ENCODE measurements at regions not wholly inside any gene's neighbourhood (a gene's known extent, or its start where the extent isn't known, plus 50 kb on each side); places are given as distances from the start of the nearest gene placed in this dataset.

DNA sequence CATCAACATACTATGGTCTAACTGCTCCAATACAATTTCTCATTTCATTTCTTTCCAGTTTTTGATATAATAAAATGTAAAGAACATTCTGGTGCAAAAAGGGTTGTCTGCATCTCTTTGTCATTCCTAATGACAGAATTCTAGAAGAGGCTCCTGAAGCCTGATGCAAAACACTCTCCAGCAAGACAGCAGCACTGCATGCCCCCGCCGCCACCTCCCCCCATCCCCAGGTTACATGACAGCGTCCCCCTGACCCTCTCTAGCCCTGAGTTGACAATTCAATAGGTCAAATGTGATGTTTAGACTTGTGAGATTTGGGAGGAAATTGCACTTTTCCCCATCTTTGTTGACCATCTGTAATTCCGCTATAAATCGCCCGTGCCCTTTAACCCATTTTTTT lies 64.6 kb upstream of the C1orf21 start:
- no peak for TF ChIP-seq POLR2A (IDR thresholded peaks at IDR 0.05)
- TF ChIP-seq, protein P1, sequence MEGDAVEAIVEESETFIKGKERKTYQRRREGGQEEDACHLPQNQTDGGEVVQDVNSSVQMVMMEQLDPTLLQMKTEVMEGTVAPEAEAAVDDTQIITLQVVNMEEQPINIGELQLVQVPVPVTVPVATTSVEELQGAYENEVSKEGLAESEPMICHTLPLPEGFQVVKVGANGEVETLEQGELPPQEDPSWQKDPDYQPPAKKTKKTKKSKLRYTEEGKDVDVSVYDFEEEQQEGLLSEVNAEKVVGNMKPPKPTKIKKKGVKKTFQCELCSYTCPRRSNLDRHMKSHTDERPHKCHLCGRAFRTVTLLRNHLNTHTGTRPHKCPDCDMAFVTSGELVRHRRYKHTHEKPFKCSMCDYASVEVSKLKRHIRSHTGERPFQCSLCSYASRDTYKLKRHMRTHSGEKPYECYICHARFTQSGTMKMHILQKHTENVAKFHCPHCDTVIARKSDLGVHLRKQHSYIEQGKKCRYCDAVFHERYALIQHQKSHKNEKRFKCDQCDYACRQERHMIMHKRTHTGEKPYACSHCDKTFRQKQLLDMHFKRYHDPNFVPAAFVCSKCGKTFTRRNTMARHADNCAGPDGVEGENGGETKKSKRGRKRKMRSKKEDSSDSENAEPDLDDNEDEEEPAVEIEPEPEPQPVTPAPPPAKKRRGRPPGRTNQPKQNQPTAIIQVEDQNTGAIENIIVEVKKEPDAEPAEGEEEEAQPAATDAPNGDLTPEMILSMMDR (IDR thresholded peaks at IDR 0.05) = no peak
- 92 to 93% methylated on average over 6 of the region's 6 CpGs for WGBS, 2 donors
- no peak for DNase-seq (ENCODE audit: low spot score in 2 of 2)

DNA sequence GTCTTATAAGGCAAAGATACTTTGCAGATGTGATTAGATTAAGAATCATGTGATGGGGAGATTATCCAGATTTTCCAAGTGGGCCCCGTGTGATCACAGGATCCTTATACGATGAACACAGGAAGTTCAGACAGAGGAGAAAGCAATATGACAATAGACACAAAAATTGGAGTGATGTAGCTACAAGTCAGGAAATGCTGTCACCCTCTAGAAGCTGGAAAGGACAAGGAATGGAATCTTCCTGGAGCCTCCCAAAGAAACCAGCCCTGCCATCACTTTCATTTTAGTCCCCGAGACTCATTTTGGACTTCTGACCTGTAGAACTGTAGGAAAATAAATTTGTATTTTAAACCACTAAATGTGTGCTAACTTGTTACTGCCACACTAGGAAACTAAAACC lies 61.9 kb upstream of the C1orf21 start:
- no peak for TF ChIP-seq POLR2A (IDR thresholded peaks at IDR 0.05)
- TF ChIP-seq, protein P1 (IDR thresholded peaks at IDR 0.05) = no peak
- no peak overlapping the region for H3K4me3 ChIP-seq (ENCODE audit: low read depth, poor library complexity, severe bottlenecking)
- intact Hi-C loops (cut with DNase I; ENCODE audit: low total_unique reads) = no loop called here
- no peak for DNase-seq (ENCODE audit: low spot score in 2 of 2)
- 74 to 79% methylated on average over 3 of the region's 3 CpGs for WGBS, 2 donors

More for the DNA sequence above, 64.6 kb upstream of the C1orf21 start:
- intact Hi-C loops (cut with DNase I; ENCODE audit: low total_unique reads) = no loop called here
- no peak overlapping the region for H3K4me3 ChIP-seq (ENCODE audit: low read depth, poor library complexity, severe bottlenecking)

DNA sequence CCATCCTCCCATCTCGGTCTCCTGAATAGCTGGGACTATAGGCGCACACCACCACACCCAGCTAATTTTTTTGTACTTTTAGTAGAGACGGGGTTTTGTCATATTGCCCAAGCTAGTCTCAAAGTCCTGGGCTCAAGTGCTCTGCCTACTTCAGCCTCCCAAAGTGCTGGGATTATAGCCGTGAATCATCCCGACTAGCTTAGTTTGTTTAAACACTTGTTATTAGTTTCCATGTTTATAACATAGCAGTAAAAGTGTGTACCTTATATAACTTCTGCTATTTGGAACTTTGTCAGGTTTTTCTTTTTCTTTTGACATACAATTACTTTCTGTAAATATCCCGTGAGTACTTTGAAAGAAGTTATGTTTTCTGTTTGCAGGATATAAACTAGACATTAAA lies 60.6 kb upstream of the C1orf21 start:
- no peak for DNase-seq (ENCODE audit: low spot score in 2 of 2)
- 75 to 84% methylated on average over 6 of the region's 6 CpGs for WGBS, 2 donors
- no peak overlapping the region for H3K4me3 ChIP-seq (ENCODE audit: low read depth, poor library complexity, severe bottlenecking)
- no peak for TF ChIP-seq POLR2A (IDR thresholded peaks at IDR 0.05)
- TF ChIP-seq, protein P1 (IDR thresholded peaks at IDR 0.05) = no peak
- intact Hi-C loops (cut with DNase I; ENCODE audit: low total_unique reads) = no loop called here

DNA sequence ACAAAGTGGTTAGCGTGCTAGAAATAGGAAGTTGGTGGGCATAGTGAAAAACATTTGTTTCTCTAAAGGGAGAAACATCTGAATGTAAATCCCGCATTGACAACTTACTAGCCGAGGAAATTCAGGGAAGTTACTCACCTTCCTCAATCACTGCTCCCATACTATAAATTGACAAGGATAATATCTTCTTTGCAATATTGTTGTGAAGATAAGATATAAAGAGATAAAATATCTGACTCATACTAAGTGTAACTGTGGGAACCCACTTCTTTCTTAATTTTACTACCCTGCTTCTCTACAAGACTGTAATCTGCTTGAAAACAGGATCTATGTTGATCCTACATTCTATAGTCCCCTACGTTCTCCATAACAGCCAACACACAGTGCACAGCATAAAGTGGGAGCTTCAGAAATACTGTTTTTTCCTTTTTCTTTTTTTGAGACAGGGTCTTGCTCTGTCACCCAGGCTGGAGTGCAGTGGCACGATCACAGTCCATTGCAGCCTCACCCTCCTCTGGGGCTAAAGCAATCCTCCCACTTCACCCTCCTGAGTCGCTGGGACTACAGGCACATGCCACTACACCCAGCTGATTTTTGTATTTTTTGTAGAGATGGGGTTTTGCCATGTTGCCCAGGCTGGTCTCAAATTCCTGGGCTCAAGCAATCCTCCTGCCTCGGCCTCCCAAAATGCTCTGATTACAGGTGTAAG lies 57.4 kb upstream of the C1orf21 start:
- intact Hi-C loops (cut with DNase I; ENCODE audit: low total_unique reads) = no loop called here
- H3K4me3 ChIP-seq (ENCODE audit: low read depth, poor library complexity, severe bottlenecking) = no peak overlapping the region
- TF ChIP-seq POLR2A (IDR thresholded peaks at IDR 0.05) = no peak
- TF ChIP-seq, protein P1 (IDR thresholded peaks at IDR 0.05) = no peak
- 81 to 89% methylated on average over 7 of the region's 7 CpGs for WGBS, 2 donors
- DNase-seq (ENCODE audit: low spot score in 2 of 2) = no peak

DNA sequence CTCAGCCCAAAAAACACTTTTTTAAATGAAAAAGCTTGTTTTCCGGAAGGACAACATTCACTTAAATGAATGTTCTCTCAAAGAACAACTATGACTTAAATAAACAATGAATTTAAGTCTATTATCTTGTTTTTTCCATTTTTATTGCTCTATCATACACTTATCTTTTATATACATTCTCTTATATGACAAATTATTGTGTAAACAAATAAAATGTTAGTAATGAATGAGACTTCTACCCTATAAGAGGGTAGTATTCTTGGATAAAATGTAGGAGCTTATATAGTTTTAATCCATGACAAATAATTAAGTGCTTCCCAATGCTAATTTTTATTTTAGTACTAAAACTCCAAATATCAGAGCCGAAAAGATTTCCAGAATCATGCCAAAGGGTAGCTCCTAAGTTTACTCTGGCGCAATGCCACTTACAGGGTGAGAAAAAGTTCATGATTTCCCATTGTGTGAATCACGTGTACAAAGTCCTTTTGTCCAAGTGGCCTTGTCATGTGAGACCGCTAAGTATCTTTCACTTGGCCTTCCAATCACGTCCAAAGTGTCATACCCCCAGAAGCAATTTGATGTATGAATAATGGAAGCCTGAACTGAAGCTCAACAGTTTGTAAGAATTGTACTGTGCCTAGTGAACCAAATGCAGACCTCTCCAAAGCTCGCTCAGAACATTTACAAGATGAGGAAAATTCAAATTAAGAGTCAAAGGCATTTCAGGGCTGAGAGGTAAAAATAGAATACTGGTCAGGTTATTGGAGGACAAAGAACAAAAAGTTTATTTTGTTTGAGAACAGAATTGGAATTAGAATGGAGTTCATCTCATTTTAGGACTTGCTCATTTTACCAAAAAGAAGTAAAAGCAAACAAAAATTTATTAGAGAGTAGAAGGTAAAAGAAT lies 56.6 kb upstream of the C1orf21 start:
- TF ChIP-seq, protein P1 (IDR thresholded peaks at IDR 0.05) = no peak
- TF ChIP-seq POLR2A (IDR thresholded peaks at IDR 0.05) = no peak
- 79 to 82% methylated on average over 7 of the region's 7 CpGs for WGBS, 2 donors
- H3K4me3 ChIP-seq (ENCODE audit: low read depth, poor library complexity, severe bottlenecking) = no peak overlapping the region
- intact Hi-C loops (cut with DNase I; ENCODE audit: low total_unique reads) = no loop called here
- no peak for DNase-seq (ENCODE audit: low spot score in 2 of 2)
